HFFc6 (cell line): ENCODE measurements at regions not wholly inside any gene's neighbourhood (a gene's known extent, or its start where the extent isn't known, plus 50 kb on each side); places are given as distances from the start of the nearest gene placed in this dataset.
A peak's percentile ranks its signal among the peaks of the same experiment; 100 is the strongest.

Experiments
- DNase-seq: peaks from one replicate; pipeline ENCODE4 v3.0.0-alpha.2; 2018
- H3K27ac Mint-ChIP-seq: 2 replicates; pipeline ENCODE4 v1.8.0; 2020; ENCODE audit warnings: mild to moderate bottlenecking, mixed read lengths
- H3K27me3 Mint-ChIP-seq: 2 replicates; pipeline ENCODE4 v1.8.0; 2021; ENCODE audit warnings: mild to moderate bottlenecking, moderate library complexity, mixed read lengths; ENCODE audit not compliant: insufficient read depth
- H3K36me3 Mint-ChIP-seq: 2 replicates; pipeline ENCODE4 v1.8.0; 2021; ENCODE audit warnings: low read depth, mixed read lengths
- H3K4me1 Mint-ChIP-seq: 2 replicates; pipeline ENCODE4 v1.8.0; 2020; ENCODE audit warnings: low read depth, mixed read lengths
- H3K4me3 Mint-ChIP-seq: 2 replicates; pipeline ENCODE4 v1.8.0; 2020; ENCODE audit warnings: mild to moderate bottlenecking, moderate library complexity, mixed read lengths
- H3K9me3 Mint-ChIP-seq: 2 replicates; pipeline ENCODE4 v1.8.0; 2020; ENCODE audit warnings: mild to moderate bottlenecking, mixed read lengths
- CTCF ChIP-seq: fragments of 200-600 bp; sonication (generic); IDR thresholded peaks from 2 replicates; pipeline ENCODE4 v1.5.0; 2021; ENCODE audit warnings: antibody characterized with exemption, mild to moderate bottlenecking

- no peak for DNase-seq
- Mint-ChIP-seq H3K4me1 (no peaks in the 10 kb centered on the region), H3K27ac (no peak overlapping the region), H3K4me3 (no peak overlapping the region), H3K27me3 (peaks cover 5% of the 10 kb centered on the region; the same call in 1 of the 2 replicates), H3K9me3 (peaks cover 5% of the 10 kb centered on the region; the same call in 1 of the 2 replicates), H3K36me3 (no peaks in the 10 kb centered on the region)
- no peak for TF ChIP-seq CTCF
Observed at GRCh38 chr18:40855661-40856060, 1099.4 kb upstream of the PIK3C3 start.

GRCh38 chr18:40852406-40852805 lies 1102.6 kb upstream of the PIK3C3 start:
- TF ChIP-seq CTCF = no peak
- Mint-ChIP-seq H3K4me3 (no peak overlapping the region), H3K27ac (no peak overlapping the region), H3K27me3 (peaks cover 2% of the 10 kb centered on the region; the same call in 1 of the 2 replicates), H3K36me3 (no peaks in the 10 kb centered on the region), H3K4me1 (no peaks in the 10 kb centered on the region), H3K9me3 (peaks cover 5% of the 10 kb centered on the region; the same call in 1 of the 2 replicates)
- DNase-seq = no peak

GRCh38 chr18:40851014-40851429 lies 1104.0 kb upstream of the PIK3C3 start:
- no peak for DNase-seq
- H3K4me1 Mint-ChIP-seq = no peaks in the 10 kb centered on the region
- TF ChIP-seq CTCF = no peak
- H3K36me3 Mint-ChIP-seq = no peaks in the 10 kb centered on the region
- H3K9me3 Mint-ChIP-seq = peaks cover 5% of the 10 kb centered on the region; the same call in 1 of the 2 replicates
- peaks cover 2% of the 10 kb centered on the region; the same call in 1 of the 2 replicates for H3K27me3 Mint-ChIP-seq
- no peak overlapping the region for H3K4me3 Mint-ChIP-seq
- H3K27ac Mint-ChIP-seq = no peak overlapping the region

- Mint-ChIP-seq H3K4me3 (no peak overlapping the region), H3K9me3 (peaks cover 5% of the 10 kb centered on the region; the same call in 1 of the 2 replicates), H3K36me3 (no peaks in the 10 kb centered on the region), H3K4me1 (no peaks in the 10 kb centered on the region), H3K27me3 (peaks cover 2% of the 10 kb centered on the region; the same call in 1 of the 2 replicates), H3K27ac (no peak overlapping the region)
- DNase-seq = no peak
- no peak for TF ChIP-seq CTCF
Observed at GRCh38 chr18:40849886-40850285, 1105.1 kb upstream of the PIK3C3 start.

GRCh38 chr18:40841467-40841866 lies 1113.6 kb upstream of the PIK3C3 start:
- H3K4me1 Mint-ChIP-seq = peaks cover 5% of the 10 kb centered on the region; the same call in 1 of the 2 replicates
- H3K27ac Mint-ChIP-seq = no peak overlapping the region
- H3K36me3 Mint-ChIP-seq = no peaks in the 10 kb centered on the region; the same call in 1 of the 2 replicates
- peaks cover 20% of the 10 kb centered on the region for H3K9me3 Mint-ChIP-seq
- H3K4me3 Mint-ChIP-seq = no peak overlapping the region
- no peak for TF ChIP-seq CTCF
- peaks cover 9% of the 10 kb centered on the region; the same call in 1 of the 2 replicates for H3K27me3 Mint-ChIP-seq
- DNase-seq = peak; percentile 27
